HEK293 (cell line): ENCODE measurements at regions not wholly inside any gene's neighbourhood (a gene's known extent, or its start where the extent isn't known, plus 50 kb on each side); places are given as distances from the start of the nearest gene placed in this dataset.

Source experiments
- CTCF ChIA-PET: fragments of 350-600 bp; formaldehyde crosslinking; extraction: SDS; loops from one replicate; lab custom pipeline; 2021; ENCODE audit warnings: antibody characterized with exemption; lab: Yijun Ruan, JAX
- POLR2A ChIA-PET: fragments of 300-600 bp; formaldehyde crosslinking; extraction: SDS; loops from one replicate; lab custom pipeline; 2020; ENCODE audit warnings: antibody characterized with exemption, inconsistent platforms; lab: Yijun Ruan, JAX
- H3K27ac ChIP-seq: fragments of 200-500 bp; sonication (Bioruptor generic); 2 replicates; pipeline ENCODE4 v1.5.1; 2014; ENCODE audit warnings: low read depth, low read length, control low read depth, inconsistent platforms; ENCODE audit errors: extremely low read depth
- H3K36me3 ChIP-seq, 2 experiments: fragments of 200-500 bp in 1 of 2; sonication (Bioruptor generic) in 1 of 2; 1 replicate in 1 of 2; 2 replicates in 1 of 2; pipeline ENCODE4 v1.5.1; 2014 to 2017; ENCODE audit warnings: inconsistent platforms in 2 of 2, low read length in 2 of 2; ENCODE audit not compliant: control insufficient read depth in 2 of 2, insufficient read depth in 1 of 2
- H3K4me1 ChIP-seq: fragments of 200-500 bp; sonication (Bioruptor generic); 2 replicates; pipeline ENCODE4 v1.5.1; 2014; ENCODE audit warnings: mild to moderate bottlenecking, low read length, inconsistent platforms; ENCODE audit not compliant: control insufficient read depth, insufficient read depth
- H3K4me3 ChIP-seq: 2 replicates; pipeline ENCODE4 v1.5.1; 2011; ENCODE audit warnings: low read depth, mild to moderate bottlenecking, control low read depth, low read length, moderate library complexity
- H3K9me3 ChIP-seq: fragments of 200-500 bp; sonication (Bioruptor generic); 2 replicates; pipeline ENCODE4 v1.5.1; 2014; ENCODE audit warnings: low read depth, low read length, inconsistent platforms; ENCODE audit not compliant: control insufficient read depth, insufficient read depth
- GLIS2 ChIP-seq: fragments of 450-650 bp; formaldehyde crosslinking; IDR thresholded peaks from 2 replicates; pipeline ENCODE4 v1.5.1; 2016; ENCODE audit warnings: missing biosample characterization, missing genetic modification characterization
- ZBTB20 ChIP-seq: fragments of 450-650 bp; formaldehyde crosslinking; IDR thresholded peaks from 2 replicates; pipeline ENCODE4 v1.5.1; 2016; ENCODE audit warnings: missing biosample characterization, missing genetic modification characterization
- ZFP69B ChIP-seq: fragments of 450-650 bp; formaldehyde crosslinking; IDR thresholded peaks from 2 replicates; pipeline ENCODE4 v1.5.1; 2016; ENCODE audit warnings: missing biosample characterization, missing genetic modification characterization
- ZNF112 ChIP-seq: fragments of 450-650 bp; formaldehyde crosslinking; IDR thresholded peaks from 2 replicates; pipeline ENCODE4 v1.5.0; 2017; ENCODE audit warnings: missing biosample characterization, missing genetic modification characterization
- ZNF175 ChIP-seq: fragments of 450-650 bp; formaldehyde crosslinking; IDR thresholded peaks from 2 replicates; pipeline ENCODE4 v1.5.1; 2016; ENCODE audit warnings: missing biosample characterization, missing genetic modification characterization
- ZNF202 ChIP-seq: fragments of 450-650 bp; formaldehyde crosslinking; IDR thresholded peaks from 2 replicates; pipeline ENCODE4 v1.5.1; 2016; ENCODE audit warnings: missing biosample characterization, missing genetic modification characterization, borderline replicate concordance
- ZNF221 ChIP-seq: fragments of 450-650 bp; formaldehyde crosslinking; IDR thresholded peaks from 2 replicates; pipeline ENCODE4 v1.5.1; 2017; ENCODE audit warnings: missing biosample characterization, missing genetic modification characterization, borderline replicate concordance
- ZNF350 ChIP-seq: fragments of 450-650 bp; formaldehyde crosslinking; IDR thresholded peaks from 2 replicates; pipeline ENCODE4 v1.5.0; 2017; ENCODE audit warnings: missing biosample characterization, mild to moderate bottlenecking, missing genetic modification characterization
- ZNF366 ChIP-seq: fragments of 450-650 bp; formaldehyde crosslinking; conservative IDR thresholded peaks from 2 replicates; pipeline ENCODE4 v1.5.1; 2016; ENCODE audit warnings: missing biosample characterization, missing genetic modification characterization
- ZNF37A ChIP-seq: fragments of 450-650 bp; IDR thresholded peaks from 2 replicates; pipeline ENCODE4 v1.5.1; 2018; ENCODE audit warnings: missing biosample characterization, missing genetic modification characterization
- ZNF501 ChIP-seq: fragments of 450-650 bp; formaldehyde crosslinking; IDR thresholded peaks from 2 replicates; pipeline ENCODE4 v1.5.1; 2016; ENCODE audit warnings: missing biosample characterization, missing genetic modification characterization
- ZNF555 ChIP-seq: fragments of 450-650 bp; formaldehyde crosslinking; conservative IDR thresholded peaks from 2 replicates; pipeline ENCODE4 v1.5.1; 2017; ENCODE audit warnings: missing biosample characterization, mild to moderate bottlenecking, missing genetic modification characterization, inconsistent platforms
- ZNF571 ChIP-seq: fragments of 450-650 bp; formaldehyde crosslinking; IDR thresholded peaks from 2 replicates; pipeline ENCODE4 v1.5.0; 2017; ENCODE audit warnings: missing biosample characterization, missing genetic modification characterization
- ZNF600 ChIP-seq: fragments of 450-650 bp; formaldehyde crosslinking; IDR thresholded peaks from 2 replicates; pipeline ENCODE4 v1.5.1; 2016; ENCODE audit warnings: missing biosample characterization, missing genetic modification characterization
- ZNF626 ChIP-seq: fragments of 450-650 bp; sonication (Bioruptor Pico); formaldehyde crosslinking; IDR thresholded peaks from 2 replicates; pipeline ENCODE4 v1.5.1; 2018; ENCODE audit warnings: missing biosample characterization, missing genetic modification characterization, inconsistent platforms
- ZNF654 ChIP-seq: fragments of 450-650 bp; formaldehyde crosslinking; IDR thresholded peaks from 2 replicates; pipeline ENCODE4 v1.5.1; 2016; ENCODE audit warnings: low read depth, missing biosample characterization, missing genetic modification characterization
- ZNF677 ChIP-seq: fragments of 450-650 bp; IDR thresholded peaks from 2 replicates; pipeline ENCODE4 v1.5.0; 2018; ENCODE audit warnings: missing biosample characterization, mild to moderate bottlenecking, missing genetic modification characterization, moderate library complexity
- TF ChIP-seq, protein P1 (sequence below): fragments of 450-650 bp; formaldehyde crosslinking; IDR thresholded peaks from 2 replicates; pipeline ENCODE4 v1.5.1; 2017; ENCODE audit warnings: missing biosample characterization, missing genetic modification characterization
- TF ChIP-seq, protein P2 (sequence below): fragments of 450-650 bp; formaldehyde crosslinking; IDR thresholded peaks from 2 replicates; pipeline ENCODE4 v1.5.1; 2016; ENCODE audit warnings: missing biosample characterization, missing genetic modification characterization
- TF ChIP-seq, protein P3 (sequence below): fragments of 450-650 bp; formaldehyde crosslinking; optimal IDR thresholded peaks from 2 replicates; pipeline ENCODE3; 2016; ENCODE audit warnings: missing biosample characterization, mild to moderate bottlenecking, missing genetic modification characterization
- TF ChIP-seq, protein P4 (sequence below): fragments of 450-650 bp; formaldehyde crosslinking; IDR thresholded peaks from 2 replicates; pipeline ENCODE4 v1.5.1; 2016; ENCODE audit warnings: missing biosample characterization, missing genetic modification characterization
- TF ChIP-seq, protein P5 (sequence below): fragments of 450-650 bp; formaldehyde crosslinking; IDR thresholded peaks from 2 replicates; pipeline ENCODE4 v1.5.1; 2016; ENCODE audit warnings: missing biosample characterization, missing genetic modification characterization

DNA sequence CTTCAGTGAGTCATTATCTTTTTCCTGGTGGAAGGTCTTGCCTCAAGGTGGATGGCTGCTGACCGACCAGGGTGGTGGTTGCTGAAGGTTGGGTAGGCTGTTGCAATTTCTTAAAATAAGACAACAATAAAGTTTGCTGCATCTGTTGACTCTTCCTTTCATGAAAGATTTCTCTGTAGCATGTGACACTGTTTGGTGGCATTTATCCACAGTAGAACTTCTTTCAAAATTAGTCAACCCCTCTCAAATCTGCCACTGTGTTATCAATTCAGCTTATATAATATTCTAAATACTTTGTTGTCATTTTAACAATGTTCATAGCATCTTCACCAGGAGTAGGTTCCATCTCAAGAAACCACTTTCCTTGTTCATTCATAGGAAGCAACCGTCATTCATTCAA, 66.8 kb upstream of the ATXN1 start (continued):
- no peak for TF ChIP-seq ZNF175 (tag by site-specific recombination)

DNA sequence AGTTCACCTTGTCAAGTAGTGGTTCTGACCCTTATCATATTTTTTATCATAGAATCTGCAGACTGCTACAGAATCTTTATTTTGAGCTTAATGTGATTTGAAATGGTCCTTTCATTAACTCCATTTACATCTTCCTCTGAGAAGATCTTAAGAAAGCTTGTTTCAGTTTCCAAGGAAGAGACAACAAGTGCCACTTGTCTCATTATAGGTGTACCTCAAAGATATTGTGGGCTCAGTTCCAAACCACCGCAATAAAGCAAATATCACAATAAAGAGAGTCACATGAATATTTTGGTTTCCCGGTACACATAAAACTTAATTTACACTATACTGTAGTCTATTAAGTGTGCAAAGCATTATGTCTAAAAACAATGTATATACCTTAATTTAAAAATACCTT, 66.4 kb upstream of the ATXN1 start:
- TF ChIP-seq ZNF626 (tag by site-specific recombination) = no peak
- TF ChIP-seq ZNF350 (tag by site-specific recombination) = no peak
- no peak for TF ChIP-seq ZNF366 (tag by site-specific recombination)
- no peak for TF ChIP-seq ZNF677
- POLR2A ChIA-PET = no interaction called here

DNA sequence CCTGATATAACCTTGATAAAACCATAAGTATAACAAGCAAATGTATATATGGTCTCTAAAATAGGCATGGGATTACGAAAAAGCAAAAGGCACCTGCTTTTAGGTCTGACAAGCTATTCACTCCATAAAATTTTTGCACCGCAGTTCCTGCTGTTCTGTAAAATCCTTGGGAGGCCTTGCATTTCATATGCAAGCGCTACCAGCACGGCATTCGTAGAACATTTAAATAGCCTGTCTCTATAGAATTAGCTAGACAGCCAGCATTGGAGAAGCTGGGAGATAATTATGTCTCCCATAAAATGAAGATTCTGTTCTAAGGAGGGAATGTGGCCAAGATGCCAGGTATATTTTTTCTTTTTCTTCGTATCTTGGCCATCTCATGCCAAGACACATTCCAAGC, 64.5 kb upstream of the ATXN1 start:
- no peak overlapping the region for H3K27ac ChIP-seq

More for the DNA sequence above, 66.4 kb upstream of the ATXN1 start:
- CTCF ChIA-PET = no interaction called here
- H3K4me1 ChIP-seq = peaks cover 2% of the 10 kb centered on the region; the same call in 1 of the 2 replicates
- no peaks in the 10 kb centered on the region for H3K9me3 ChIP-seq
- H3K27ac ChIP-seq = no peak overlapping the region
- no peaks in the 10 kb centered on the region for H3K36me3 ChIP-seq
- H3K4me3 ChIP-seq = no peak overlapping the region

DNA sequence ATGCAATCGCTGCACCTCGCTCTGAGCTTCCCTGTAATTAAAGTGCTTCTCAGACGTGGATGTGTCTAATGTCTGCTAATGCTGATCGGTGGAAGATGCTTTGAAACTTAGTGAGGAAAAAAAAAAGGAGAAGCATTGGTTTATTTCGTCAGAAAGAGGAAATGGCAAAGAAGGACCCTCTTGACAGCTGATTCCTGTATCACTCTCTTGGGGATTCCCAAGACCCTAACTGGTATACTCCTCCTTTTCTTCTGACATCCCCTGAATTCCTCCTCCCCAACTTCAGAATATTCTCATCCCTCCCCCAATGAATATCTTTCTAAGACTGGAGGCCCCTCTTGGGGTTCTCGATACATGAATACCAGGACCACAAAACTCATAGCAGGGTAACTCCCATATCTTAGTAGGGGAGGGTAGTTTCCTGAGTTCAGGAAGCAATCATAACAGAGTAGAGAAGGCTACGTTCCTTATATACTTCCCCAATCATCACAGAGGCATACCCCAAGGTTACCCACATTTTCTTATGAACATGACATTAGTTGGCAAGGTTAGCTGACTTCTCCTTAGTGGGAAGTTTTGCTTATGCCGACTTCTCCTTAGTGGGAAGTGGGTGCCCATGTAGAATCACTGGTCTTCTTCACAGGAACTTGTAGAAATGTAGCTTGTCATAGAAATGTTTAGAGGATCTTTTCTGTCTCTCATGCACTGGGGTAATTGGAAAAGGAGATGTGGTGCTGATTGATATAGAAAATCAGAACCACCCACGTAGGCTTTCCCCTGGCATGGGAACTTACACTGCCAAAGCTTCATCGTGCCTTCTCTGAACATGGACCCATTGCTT, 63.8 kb upstream of the ATXN1 start:
- TF ChIP-seq ZNF501 (tag by site-specific recombination) (no peak), ZNF37A (tag by site-specific recombination) (no peak), ZNF112 (no peak), ZNF221 (tag by site-specific recombination) (no peak), ZFP69B (tag by site-specific recombination) (no peak), ZNF600 (tag by site-specific recombination) (no peak)
- TF ChIP-seq, protein P1, sequence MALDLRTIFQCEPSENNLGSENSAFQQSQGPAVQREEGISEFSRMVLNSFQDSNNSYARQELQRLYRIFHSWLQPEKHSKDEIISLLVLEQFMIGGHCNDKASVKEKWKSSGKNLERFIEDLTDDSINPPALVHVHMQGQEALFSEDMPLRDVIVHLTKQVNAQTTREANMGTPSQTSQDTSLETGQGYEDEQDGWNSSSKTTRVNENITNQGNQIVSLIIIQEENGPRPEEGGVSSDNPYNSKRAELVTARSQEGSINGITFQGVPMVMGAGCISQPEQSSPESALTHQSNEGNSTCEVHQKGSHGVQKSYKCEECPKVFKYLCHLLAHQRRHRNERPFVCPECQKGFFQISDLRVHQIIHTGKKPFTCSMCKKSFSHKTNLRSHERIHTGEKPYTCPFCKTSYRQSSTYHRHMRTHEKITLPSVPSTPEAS (tag by site-specific recombination) = no peak
- TF ChIP-seq, protein P2, sequence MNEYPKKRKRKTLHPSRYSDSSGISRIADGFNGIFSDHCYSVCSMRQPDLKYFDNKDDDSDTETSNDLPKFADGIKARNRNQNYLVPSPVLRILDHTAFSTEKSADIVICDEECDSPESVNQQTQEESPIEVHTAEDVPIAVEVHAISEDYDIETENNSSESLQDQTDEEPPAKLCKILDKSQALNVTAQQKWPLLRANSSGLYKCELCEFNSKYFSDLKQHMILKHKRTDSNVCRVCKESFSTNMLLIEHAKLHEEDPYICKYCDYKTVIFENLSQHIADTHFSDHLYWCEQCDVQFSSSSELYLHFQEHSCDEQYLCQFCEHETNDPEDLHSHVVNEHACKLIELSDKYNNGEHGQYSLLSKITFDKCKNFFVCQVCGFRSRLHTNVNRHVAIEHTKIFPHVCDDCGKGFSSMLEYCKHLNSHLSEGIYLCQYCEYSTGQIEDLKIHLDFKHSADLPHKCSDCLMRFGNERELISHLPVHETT (tag by site-specific recombination) = no peak
- Histone ChIP-seq H3K27ac (no peak overlapping the region), H3K4me1 (peaks cover 6% of the 10 kb centered on the region; the same call in 1 of the 2 replicates), H3K4me3 (no peak overlapping the region), H3K9me3 (no peaks in the 10 kb centered on the region), H3K36me3 (no peaks in the 10 kb centered on the region)
- ChIA-PET CTCF (interaction anchor here (0.6 to 1.5 kb wide), 5 partner anchors 49 to 261 kb away, joined by 3 to 4 read pairs (median 4); no protein-coding TSS in a partner anchor), POLR2A (no interaction called here)

More for the DNA sequence above, 64.5 kb upstream of the ATXN1 start:
- CTCF ChIA-PET = interaction anchor here (0.9 to 1.5 kb wide), 4 partner anchors 55 to 261 kb away, joined by 3 to 4 read pairs (median 4); no protein-coding TSS in a partner anchor
- TF ChIP-seq, protein P3, sequence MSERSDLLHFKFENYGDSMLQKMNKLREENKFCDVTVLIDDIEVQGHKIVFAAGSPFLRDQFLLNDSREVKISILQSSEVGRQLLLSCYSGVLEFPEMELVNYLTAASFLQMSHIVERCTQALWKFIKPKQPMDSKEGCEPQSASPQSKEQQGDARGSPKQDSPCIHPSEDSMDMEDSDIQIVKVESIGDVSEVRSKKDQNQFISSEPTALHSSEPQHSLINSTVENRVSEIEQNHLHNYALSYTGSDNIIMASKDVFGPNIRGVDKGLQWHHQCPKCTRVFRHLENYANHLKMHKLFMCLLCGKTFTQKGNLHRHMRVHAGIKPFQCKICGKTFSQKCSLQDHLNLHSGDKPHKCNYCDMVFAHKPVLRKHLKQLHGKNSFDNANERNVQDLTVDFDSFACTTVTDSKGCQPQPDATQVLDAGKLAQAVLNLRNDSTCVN (tag by site-specific recombination) = no peak
- TF ChIP-seq ZNF221 (tag by site-specific recombination) (no peak), ZBTB20 (tag by site-specific recombination) (no peak), GLIS2 (no peak), ZNF202 (tag by site-specific recombination) (no peak), ZNF654 (tag by site-specific recombination) (no peak), ZNF555 (tag by site-specific recombination) (no peak), ZNF571 (no peak)
- TF ChIP-seq, protein P4, sequence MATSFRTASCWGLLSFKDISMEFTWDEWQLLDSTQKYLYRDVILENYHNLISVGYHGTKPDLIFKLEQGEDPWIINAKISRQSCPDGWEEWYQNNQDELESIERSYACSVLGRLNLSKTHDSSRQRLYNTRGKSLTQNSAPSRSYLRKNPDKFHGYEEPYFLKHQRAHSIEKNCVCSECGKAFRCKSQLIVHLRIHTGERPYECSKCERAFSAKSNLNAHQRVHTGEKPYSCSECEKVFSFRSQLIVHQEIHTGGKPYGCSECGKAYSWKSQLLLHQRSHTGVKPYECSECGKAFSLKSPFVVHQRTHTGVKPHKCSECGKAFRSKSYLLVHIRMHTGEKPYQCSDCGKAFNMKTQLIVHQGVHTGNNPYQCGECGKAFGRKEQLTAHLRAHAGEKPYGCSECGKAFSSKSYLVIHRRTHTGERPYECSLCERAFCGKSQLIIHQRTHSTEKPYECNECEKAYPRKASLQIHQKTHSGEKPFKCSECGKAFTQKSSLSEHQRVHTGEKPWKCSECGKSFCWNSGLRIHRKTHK (tag by site-specific recombination) = no peak
- TF ChIP-seq, protein P5, sequence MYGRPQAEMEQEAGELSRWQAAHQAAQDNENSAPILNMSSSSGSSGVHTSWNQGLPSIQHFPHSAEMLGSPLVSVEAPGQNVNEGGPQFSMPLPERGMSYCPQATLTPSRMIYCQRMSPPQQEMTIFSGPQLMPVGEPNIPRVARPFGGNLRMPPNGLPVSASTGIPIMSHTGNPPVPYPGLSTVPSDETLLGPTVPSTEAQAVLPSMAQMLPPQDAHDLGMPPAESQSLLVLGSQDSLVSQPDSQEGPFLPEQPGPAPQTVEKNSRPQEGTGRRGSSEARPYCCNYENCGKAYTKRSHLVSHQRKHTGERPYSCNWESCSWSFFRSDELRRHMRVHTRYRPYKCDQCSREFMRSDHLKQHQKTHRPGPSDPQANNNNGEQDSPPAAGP (tag by site-specific recombination) = no peak
- Histone ChIP-seq H3K4me1 (peaks cover 6% of the 10 kb centered on the region; the same call in 1 of the 2 replicates), H3K36me3 (no peaks in the 10 kb centered on the region), H3K4me3 (no peak overlapping the region), H3K9me3 (no peaks in the 10 kb centered on the region)
- POLR2A ChIA-PET = no interaction called here
